Hematopoietic multipotent progenitor cell treated with erythropoietin and hydrocortisone succinate and interleukin-3 and kit ligand, for 15 days (in vitro differentiated cells): ENCODE measurements at regions not wholly inside any gene's neighbourhood (a gene's known extent, or its start where the extent isn't known, plus 50 kb on each side); places are given as distances from the start of the nearest gene placed in this dataset.

ENCODE experiments used
- DNase-seq: peaks from one replicate; pipeline ENCODE4 v3.0.0-alpha.2; 2015; ENCODE audit warnings: low spot score

GRCh38 chrX:10900585-10901289 is 210.4 kb upstream of the HCCS start:
- DNase-seq, result no peak

DNA sequence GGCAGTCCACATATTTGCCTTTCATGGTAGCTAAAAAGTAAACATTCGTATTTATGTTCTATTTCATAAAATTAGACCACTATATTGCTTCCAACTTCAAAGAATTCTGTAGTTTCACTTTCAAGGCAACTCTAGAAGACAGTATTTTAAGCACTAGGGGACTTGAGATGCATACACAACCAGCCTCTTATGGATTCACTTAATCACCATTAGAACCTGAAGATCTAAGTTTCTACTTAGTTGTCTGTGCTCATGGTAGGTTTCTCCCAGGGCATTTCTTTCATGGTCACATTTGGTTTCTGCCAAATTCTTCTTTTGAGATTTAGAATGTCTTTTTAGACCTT is 209.9 kb upstream of the HCCS start:
- DNase-seq, result no peak

DNA sequence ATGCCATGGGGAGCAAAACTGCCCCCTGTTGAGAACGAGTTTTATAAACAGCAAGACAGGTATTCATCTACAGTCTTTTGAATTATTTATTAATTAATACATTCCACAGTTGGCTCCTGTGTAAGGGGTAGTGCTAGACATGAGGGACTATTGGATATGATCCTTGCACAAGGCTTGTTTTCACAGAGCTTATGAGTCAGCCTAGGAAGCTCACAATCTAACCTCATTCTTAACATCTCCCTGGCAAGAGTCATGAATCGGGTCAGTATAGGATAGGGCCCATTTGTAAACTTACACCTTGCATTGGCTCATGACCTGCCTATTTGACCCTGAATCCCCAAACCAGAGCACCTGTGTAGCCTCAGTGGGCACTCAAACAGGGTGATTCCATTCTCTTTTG is 209.1 kb upstream of the HCCS start:
- no peak for DNase-seq

DNA sequence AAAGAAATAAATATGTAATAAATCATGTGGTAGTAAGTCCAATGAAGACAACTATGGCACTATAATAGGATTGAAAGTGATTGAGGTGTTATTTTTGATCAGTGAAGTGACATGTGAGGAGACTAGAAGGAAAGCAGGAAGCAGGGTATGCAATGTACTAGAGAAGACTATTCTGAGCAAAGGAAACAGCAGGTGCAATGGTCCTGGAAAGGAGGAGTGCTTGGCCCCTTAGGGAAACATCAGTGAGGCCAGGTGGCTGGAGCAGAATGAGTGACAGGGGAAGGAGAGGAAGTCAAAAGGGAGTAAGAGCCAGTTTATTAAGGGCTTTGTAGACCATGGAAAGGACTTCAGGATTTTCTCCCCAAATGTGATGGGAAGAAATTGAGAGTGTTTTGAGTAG is 207.6 kb upstream of the HCCS start:
- DNase-seq, result no peak

DNA sequence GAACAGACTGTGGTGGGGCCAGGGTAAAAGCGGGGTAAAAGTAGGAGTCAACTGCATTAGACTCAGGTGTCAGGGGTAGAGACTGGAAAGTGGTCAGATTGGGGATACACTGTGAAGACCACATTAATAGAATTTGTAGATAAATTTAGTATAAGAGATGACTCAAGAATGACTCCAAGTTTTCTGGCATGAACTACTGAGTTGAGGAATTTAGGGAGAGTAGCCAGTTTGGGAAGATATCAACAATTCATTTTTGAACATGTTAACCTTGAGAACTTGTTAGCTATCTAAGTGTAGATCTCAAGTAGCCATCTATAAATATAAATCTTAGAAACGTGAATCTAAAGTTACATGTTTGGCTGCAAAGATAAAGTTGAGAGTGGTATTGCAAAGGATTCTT is 206.9 kb upstream of the HCCS start:
- DNase-seq, result no peak

DNA sequence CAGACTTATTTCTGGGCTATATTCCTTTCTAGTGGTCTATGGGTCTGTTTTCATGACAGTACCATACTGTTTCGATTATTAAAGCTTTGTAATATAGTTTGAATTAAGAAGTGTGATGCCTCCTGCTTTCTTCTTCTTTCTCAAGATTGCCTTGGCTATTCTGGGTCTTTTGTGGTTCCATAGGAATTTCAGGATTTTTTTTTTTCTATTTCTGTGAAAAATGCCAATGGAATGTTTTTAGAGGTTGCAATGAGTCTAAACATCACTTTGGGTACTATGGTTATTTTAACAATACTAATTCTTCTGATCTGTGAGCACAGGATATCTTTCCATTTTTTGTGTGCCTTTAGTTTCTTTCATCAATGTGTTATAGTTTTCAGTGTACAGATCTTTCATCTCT is 204.3 kb upstream of the HCCS start:
- no peak for DNase-seq

GRCh38 chrX:10922159-10922558 is 189.0 kb upstream of the HCCS start:
- no peak for DNase-seq

DNA sequence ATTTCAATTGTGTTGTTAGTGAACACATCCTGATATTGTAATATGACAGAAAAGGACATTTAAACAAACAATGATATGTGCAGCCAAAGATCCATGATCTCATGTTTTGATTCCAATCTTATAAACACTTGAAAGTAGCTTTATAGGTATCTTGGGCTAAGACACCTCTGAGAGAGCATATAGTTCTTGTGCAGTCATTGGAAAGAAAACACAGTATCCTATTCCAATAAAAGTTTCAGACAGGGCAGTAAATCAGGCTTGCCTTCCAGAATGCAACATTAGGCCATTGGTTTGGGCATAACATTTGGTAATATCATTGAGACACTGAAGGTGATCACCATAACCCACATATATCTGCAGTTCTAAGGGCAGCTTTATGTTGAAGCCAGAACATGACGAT is 188.3 kb upstream of the HCCS start:
- no peak for DNase-seq

- DNase-seq, result no peak
Measured at GRCh38 chrX:10923466-10923865, 187.7 kb upstream of the HCCS start.

DNA sequence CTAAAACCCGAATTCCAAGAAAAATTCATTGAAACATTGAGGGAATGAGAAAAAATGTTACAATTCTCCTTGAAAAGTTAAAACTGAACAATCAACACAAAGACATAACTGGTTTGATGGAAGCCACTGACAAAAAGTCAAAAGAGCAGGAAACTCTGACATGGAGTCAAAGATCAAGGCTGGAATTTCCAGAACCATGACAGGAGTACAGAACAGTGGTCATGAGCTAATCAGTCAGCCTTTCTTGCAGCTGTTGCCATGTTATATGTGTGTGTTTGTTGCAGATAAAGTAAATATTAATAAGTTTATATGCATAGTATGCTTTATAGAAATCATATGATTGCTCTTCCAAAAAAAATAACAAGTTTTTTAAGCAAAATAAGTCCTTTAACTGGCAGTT is 184.7 kb upstream of the HCCS start:
- DNase-seq, result no peak

DNA sequence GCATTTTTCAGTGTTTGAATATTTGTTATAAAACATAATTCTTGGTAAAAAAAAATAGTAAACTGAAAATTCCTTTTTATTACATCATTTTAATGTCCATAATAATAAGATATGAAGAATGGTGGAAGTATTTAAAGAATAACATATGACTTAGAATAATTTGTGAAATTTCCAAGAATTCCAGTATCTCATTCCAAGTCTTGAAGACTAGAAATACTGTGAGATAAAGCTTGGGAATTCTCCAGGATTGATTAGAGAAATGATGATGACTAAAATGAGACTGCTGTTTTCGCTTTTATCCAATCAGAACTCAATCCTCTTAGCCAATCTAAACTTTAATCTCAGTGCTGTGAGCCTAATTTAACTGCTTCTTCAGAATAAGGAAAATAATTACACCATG is 184.2 kb upstream of the HCCS start:
- no peak for DNase-seq

DNA sequence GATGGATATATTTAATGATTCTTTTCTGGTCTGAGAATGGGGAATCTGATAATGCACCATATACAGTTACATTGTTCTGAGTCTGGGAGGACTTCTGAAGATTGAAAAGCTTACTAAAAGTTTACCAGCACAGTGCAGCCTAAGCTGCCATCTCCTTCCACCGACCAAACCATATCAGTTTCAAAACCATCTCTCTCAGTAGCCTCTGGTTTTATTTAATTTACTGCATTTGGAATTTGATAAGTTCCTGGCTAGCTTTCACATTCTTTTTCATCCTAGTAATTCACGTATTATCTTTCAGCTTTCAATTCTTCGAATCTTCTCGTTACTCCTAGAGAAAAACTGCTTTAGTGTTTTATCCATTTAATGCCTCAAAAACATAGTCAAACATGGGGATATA is 181.4 kb upstream of the HCCS start:
- DNase-seq, result no peak

- no peak for DNase-seq
Measured at GRCh38 chrX:10930151-10930550, 181.0 kb upstream of the HCCS start.

DNA sequence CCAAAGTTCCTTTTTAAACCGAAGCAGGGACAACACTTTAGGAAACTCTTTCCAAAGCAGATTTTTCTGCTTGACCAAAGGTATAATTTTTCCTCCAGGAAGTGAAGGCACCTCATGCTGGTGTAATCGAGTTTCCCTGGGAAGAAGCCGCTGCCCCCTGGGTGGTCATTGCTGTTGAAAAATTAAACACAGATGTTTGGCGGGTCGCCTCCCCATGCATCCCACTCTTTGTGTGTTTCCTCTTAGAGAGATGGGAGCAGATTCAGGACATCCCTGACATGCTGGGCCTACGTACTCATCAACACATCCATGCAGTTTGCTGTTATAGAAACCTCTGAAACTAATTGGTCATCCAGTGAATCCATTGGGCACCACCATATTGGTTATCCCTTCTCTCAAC is 179.2 kb upstream of the HCCS start:
- DNase-seq, result no peak

GRCh38 chrX:10932842-10933440 is 178.2 kb upstream of the HCCS start:
- DNase-seq, result no peak

GRCh38 chrX:10935501-10935900 is 175.6 kb upstream of the HCCS start:
- DNase-seq, result no peak

- no peak for DNase-seq
Measured at GRCh38 chrX:10936976-10937375, 174.2 kb upstream of the HCCS start.

DNA sequence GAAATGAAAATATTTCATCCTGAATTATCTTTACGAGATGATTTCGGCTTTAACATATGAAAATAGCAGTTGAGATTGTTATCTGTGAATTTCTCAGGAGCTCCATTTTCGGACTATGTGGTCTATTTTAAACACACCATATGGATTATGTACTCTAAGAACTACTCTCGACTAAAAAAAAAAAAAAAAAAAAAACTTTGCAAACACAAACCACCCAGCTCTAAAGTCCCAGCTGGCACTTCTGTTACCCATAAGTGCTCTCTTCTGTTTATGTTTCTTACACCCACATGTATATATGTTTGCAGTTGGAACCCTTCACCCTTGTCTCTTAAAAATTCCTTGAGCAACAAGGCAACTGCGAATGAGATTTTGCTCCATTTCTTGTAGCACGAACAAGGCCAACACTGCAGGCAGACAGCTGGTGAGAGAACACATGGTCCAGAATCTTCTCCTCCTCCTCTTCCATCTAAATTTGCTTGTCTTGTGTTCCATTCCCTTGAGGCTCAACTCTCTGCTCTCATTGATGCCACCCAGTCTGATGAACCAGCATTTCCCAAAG is 172.7 kb upstream of the HCCS start:
- DNase-seq, result no peak

GRCh38 chrX:10939424-10939823 is 171.7 kb upstream of the HCCS start:
- DNase-seq, result no peak

- DNase-seq, result no peak
Measured at GRCh38 chrX:10944136-10944885, 166.8 kb upstream of the HCCS start.

- DNase-seq, result no peak
Measured at GRCh38 chrX:10945498-10945897, 165.6 kb upstream of the HCCS start.

DNA sequence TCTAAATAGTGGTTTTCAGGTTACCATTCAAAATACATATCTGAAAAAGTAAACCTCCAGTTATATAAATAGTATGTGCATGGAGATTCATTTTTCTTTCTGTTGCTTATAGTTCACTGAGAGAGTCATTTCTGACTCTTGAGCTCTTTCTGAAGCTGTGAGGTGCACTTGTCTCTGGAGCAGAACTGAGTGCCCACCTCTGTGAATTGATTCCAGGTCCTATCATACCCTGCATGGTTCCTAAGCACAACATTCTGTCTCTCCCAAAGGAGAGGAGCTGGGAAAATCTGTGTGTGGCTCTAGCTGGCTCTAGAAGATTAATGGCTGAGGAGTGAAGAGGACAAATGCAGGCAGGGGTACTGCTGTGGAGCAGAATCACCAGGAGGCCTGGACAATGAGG is 161.6 kb upstream of the HCCS start:
- no peak for DNase-seq

- no peak for DNase-seq
Measured at GRCh38 chrX:10952619-10953018, 158.5 kb upstream of the HCCS start.
